Esophagus muscularis mucosa (tissue), 4 donors: ENCODE measurements at regions not wholly inside any gene's neighbourhood (a gene's known extent, or its start where the extent isn't known, plus 50 kb on each side); places are given as distances from the start of the nearest gene placed in this dataset.

Experiments
- DNase-seq: peaks from one replicate; pipeline ENCODE4 v3.0.0-alpha.2; 2017; ENCODE audit errors: extremely low spot score
- H3K27ac ChIP-seq, 4 donors: fragments of 200-600 bp; sonication (generic); replicated peaks in 1 of 4; 1 replicate in 3 of 4; 2 replicates in 1 of 4; pipeline ENCODE4 v1.5.1; 2016 to 2019; ENCODE audit warnings: mild to moderate bottlenecking in 1 of 4
- H3K27me3 ChIP-seq, 4 donors: fragments of 200-600 bp; sonication (generic); one replicate each; pipeline versions ENCODE4 v1.5.1 to v1.6.0; 2016 to 2019
- H3K36me3 ChIP-seq, 4 donors: fragments of 200-600 bp; sonication (generic); one replicate each; pipeline ENCODE4 v1.5.1; 2016 to 2019
- H3K4me1 ChIP-seq, 4 donors: fragments of 200-600 bp; sonication (generic); one replicate each; pipeline ENCODE4 v1.5.1; 2016 to 2019
- H3K4me3 ChIP-seq, 4 donors: fragments of 200-600 bp; sonication (generic); 1 replicate in 2 of 4; 2 replicates in 2 of 4; pipeline ENCODE4 v1.5.1; 2016 to 2019; ENCODE audit warnings: mild to moderate bottlenecking in 4 of 4, moderate library complexity in 1 of 4
- H3K9me3 ChIP-seq, 4 donors: fragments of 200-600 bp; sonication (generic); 1 replicate in 3 of 4; 2 replicates in 1 of 4; pipeline ENCODE4 v1.5.1; 2016 to 2019
- EP300 ChIP-seq: sonication (generic); formaldehyde crosslinking; IDR thresholded peaks from one replicate; pipeline ENCODE4 v1.6.1; 2017; ENCODE audit warnings: antibody characterized with exemption
- POLR2A ChIP-seq: fragments of 450-650 bp; IDR thresholded peaks from one replicate; pipeline ENCODE4 v1.6.1; 2017; ENCODE audit warnings: antibody characterized with exemption, moderate library complexity, mild to moderate bottlenecking, low read depth
- POLR2AphosphoS5 ChIP-seq, 2 donors: sonication (generic); formaldehyde crosslinking; IDR thresholded peaks; one replicate each; pipeline ENCODE4 v1.6.1; 2017; ENCODE audit warnings: antibody characterized with exemption in 2 of 2
- WGBS: methylation state at CpG from one replicate; pipeline ENCODE4 v1.1.5; 2018; 5-methylcytosine and 5-hydroxymethylcytosine counted together
- intact Hi-C: fragments of 100-400 bp; cut with DNase I; formaldehyde crosslinking; loops from one replicate; pipeline ENCODE4 v1.15.1; 2023
- TF ChIP-seq, protein P1 (sequence below), 3 experiments: fragments of 200-600 bp in 2 of 3; fragments of 450-650 bp in 1 of 3; sonication (generic) in 2 of 3; IDR thresholded peaks; one replicate each; pipeline ENCODE4 v1.5.1; 2017 to 2019; ENCODE audit warnings: antibody characterized with exemption in 3 of 3, mild to moderate bottlenecking in 2 of 3, moderate library complexity in 1 of 3

DNA sequence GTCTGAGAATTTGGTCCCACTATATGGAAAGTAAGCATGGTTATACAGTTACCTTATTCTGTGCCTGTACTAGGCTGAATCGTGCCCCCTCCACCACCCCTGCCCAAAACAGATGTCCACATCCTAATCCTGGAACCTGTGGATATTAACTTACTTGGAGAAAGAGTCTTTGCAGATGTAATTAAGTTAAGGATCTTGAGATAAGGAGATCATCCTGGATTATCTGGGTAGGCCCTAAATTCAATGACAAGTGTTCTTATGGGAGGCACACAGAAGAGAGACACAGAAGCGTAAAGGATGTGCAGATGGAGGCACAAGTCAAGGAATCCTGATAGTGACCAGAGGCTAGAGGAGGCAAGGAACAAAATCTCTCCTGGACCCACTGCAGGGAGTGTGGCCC is 116.7 kb upstream of the MAN1A1 start:
- Histone ChIP-seq H3K9me3 (peaks cover 0 to 5% (median 0%) of the 10 kb centered on the region in 4 donors), H3K4me1 (peaks cover 0 to 16% (median 7%) of the 10 kb centered on the region in 4 donors), H3K27me3 (no peaks in the 10 kb centered on the region), H3K4me3 (no peak overlapping the region), H3K36me3 (no peaks in the 10 kb centered on the region), H3K27ac (no peak overlapping the region)
- 89% methylated on average over 2 of the region's 2 CpGs for WGBS
- intact Hi-C loops = no loop called here
- no peak for DNase-seq
- TF ChIP-seq POLR2AphosphoS5 (IDR thresholded peaks at IDR 0.05) = no peak
- no peak for TF ChIP-seq POLR2A
- no peak for TF ChIP-seq EP300
- TF ChIP-seq, protein P1, sequence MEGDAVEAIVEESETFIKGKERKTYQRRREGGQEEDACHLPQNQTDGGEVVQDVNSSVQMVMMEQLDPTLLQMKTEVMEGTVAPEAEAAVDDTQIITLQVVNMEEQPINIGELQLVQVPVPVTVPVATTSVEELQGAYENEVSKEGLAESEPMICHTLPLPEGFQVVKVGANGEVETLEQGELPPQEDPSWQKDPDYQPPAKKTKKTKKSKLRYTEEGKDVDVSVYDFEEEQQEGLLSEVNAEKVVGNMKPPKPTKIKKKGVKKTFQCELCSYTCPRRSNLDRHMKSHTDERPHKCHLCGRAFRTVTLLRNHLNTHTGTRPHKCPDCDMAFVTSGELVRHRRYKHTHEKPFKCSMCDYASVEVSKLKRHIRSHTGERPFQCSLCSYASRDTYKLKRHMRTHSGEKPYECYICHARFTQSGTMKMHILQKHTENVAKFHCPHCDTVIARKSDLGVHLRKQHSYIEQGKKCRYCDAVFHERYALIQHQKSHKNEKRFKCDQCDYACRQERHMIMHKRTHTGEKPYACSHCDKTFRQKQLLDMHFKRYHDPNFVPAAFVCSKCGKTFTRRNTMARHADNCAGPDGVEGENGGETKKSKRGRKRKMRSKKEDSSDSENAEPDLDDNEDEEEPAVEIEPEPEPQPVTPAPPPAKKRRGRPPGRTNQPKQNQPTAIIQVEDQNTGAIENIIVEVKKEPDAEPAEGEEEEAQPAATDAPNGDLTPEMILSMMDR (IDR thresholded peaks at IDR 0.05) = no peak

- intact Hi-C loops = no loop called here
- Histone ChIP-seq H3K4me3 (no peak overlapping the region), H3K36me3 (no peaks in the 10 kb centered on the region), H3K27ac (no peak overlapping the region), H3K4me1 (peaks cover 0 to 12% (median 7%) of the 10 kb centered on the region in 4 donors), H3K9me3 (no peaks in the 10 kb centered on the region), H3K27me3 (no peaks in the 10 kb centered on the region)
- WGBS = 90% methylated on average over 4 of the region's 4 CpGs
- DNase-seq = no peak
- TF ChIP-seq POLR2AphosphoS5 (IDR thresholded peaks at IDR 0.05) (no peak), EP300 (no peak), POLR2A (no peak)
- TF ChIP-seq, protein P1 (IDR thresholded peaks at IDR 0.05) = no peak
Observed at GRCh38 chr6:119463081-119463626, 113.6 kb upstream of the MAN1A1 start.

DNA sequence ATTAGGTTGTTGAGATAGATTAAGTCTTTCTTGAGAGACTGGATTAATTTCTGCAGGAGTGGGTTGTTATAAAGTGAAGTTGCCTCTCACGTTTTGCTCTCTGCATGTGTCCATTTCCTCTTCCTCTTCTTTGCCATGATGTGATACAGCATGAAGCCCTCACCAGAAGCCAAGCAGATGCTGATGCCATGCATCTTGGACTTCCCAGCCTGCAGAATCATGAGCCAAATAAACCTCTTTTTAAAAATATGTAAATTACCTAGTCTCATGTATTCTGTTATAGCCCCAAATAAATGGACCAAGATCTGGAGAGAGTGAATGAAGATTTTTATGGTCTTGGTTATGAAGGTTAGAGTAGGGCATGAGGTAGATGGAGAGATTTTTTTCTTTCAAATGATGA is 111.6 kb upstream of the MAN1A1 start:
- intact Hi-C loops = no loop called here
- no peak overlapping the region for H3K27ac ChIP-seq
- H3K4me1 ChIP-seq = no peaks in the 10 kb centered on the region
- H3K27me3 ChIP-seq = no peaks in the 10 kb centered on the region
- H3K4me3 ChIP-seq = no peak overlapping the region
- H3K36me3 ChIP-seq = no peaks in the 10 kb centered on the region
- H3K9me3 ChIP-seq = no peaks in the 10 kb centered on the region
- no peak for TF ChIP-seq POLR2A
- no peak for TF ChIP-seq POLR2AphosphoS5 (IDR thresholded peaks at IDR 0.05)
- TF ChIP-seq, protein P1 (IDR thresholded peaks at IDR 0.05) = no peak
- no peak for TF ChIP-seq EP300
- 65% methylated on average over 1 of the region's 1 CpG for WGBS
- DNase-seq = no peak

DNA sequence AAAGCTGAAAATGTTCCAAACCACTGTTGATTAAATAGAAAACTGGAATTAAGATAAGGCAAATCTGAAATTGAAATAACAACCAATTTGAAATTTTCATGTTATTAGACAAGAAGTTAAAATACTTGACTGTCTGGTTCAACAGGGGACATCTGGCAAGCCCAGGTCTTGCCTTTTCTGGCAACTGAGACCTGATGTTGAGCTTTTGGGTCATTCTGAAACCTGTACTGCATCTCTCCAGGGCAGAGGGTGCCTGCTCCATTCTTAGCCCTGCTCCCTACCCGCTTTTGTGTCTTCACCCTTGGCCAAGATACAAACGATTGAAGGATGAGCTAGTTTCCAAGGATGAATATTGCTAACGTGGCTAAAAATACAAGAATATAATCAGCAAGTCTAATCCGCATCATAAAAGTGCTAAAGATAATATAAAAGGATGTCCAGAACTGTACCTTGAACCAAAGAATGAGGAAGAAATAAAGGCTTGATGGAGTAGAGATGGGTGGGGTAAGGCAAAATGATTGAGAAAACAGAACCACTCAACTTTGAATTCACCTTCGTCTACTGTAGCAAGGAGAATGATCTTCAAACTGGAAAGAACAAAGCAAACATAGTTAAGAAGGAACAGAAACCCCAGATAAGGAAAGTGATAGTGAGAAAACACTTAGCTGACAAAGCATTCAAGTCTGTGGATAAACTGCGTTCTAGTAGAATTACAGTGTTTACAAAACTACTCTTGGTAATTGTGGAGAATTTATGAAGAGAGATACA is 109.8 kb upstream of the MAN1A1 start:
- no peak overlapping the region for H3K27ac ChIP-seq
- no peaks in the 10 kb centered on the region for H3K36me3 ChIP-seq
- H3K4me1 ChIP-seq = no peaks in the 10 kb centered on the region
- H3K27me3 ChIP-seq = no peaks in the 10 kb centered on the region
- no peak overlapping the region for H3K4me3 ChIP-seq
- no peaks in the 10 kb centered on the region for H3K9me3 ChIP-seq
- TF ChIP-seq POLR2AphosphoS5 (IDR thresholded peaks at IDR 0.05) = no peak
- TF ChIP-seq, protein P1 (IDR thresholded peaks at IDR 0.05) = no peak
- no peak for TF ChIP-seq EP300
- TF ChIP-seq POLR2A = no peak
- WGBS = 91% methylated on average over 6 of the region's 6 CpGs
- no peak for DNase-seq
- intact Hi-C loops = no loop called here
